ENCODE measurements at regions not wholly inside any gene's neighbourhood (a gene's known extent, or its start where the extent isn't known, plus 50 kb on each side); places are given as distances from the start of the nearest gene placed in this dataset.

DNA sequence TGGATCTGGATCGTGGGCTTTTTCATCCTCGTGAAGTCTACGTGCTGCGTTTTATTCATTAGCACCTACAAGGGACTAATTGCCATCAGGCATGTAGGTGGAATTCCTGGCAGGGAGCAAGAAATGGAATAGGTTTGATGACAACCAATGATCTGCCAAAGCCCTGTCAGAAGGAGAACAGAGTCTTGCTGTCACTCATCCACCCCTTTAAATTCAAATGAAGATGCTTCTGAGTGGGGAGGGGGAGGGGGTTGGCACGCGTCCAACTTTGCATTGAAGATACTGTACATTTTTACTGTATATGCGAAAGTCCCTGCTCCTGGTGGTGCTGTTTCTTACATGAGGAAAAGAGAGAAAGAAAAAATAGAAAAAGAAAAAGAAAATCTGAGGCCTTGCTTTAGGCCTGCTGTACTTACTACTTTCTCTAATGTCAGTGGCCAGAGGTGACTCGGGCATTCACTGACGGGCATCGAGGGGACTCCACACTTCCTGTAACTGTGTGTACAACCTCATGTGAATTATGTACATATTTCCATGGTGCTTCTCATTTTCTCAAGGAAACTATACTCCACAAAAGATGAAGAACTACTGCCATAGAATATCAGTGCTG is 569.1 kb downstream of the INHBA start:
- DNase-seq (ENCODE audit: low spot score) = no peak

DNA sequence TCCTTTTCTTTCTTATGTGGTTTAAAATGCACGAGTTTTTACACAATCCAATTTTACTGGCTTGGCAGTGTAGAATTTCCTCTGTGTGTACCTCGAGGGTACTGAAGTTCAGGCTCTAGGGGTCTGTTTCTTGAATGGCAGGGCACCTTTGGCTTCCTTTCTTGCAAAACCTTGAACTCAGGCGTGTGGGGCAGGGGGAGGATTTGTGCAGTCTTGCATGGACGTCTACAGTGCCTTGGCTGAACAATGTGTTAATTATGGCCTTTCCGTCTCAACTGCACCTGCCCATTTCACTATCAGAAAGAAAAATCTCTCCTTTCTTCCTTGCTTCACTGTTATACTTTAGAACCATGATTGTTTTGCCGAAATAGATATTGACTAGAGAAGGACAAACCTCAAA is 570.9 kb downstream of the INHBA start:
- DNase-seq (ENCODE audit: low spot score) = no peak

DNA sequence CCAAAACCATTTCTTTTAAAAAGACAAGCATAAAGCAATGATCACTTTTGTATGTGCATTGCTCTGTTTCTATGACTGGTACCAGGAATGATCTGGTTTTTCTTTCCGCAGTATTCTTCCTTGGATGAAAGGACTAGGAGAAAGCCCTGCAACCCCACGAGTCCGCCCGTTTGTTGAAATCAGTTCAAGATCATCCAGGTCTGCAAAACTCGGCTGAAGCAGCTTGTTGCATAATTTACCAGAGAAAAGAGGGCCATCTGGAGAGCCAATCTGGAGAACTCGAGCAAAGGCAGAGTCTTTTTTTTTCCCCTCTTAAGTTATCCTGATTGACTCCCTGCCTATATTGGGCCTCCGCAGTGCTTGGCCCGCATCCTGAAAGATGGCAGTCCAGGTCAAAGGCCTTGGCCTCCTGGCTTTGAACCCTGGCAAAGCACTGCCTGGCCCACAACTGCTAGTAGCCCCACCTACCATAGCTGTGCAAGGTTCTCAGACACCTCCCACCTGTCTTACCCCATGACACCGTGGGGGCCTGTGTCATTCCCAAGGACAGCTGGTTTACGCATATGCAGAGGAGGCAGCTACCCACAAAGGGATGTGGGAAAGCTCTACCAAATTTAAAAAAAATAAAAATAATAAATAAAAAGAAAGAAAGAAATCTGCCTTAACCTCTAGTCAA is 572.2 kb downstream of the INHBA start:
- no peak for DNase-seq (ENCODE audit: low spot score)

DNA sequence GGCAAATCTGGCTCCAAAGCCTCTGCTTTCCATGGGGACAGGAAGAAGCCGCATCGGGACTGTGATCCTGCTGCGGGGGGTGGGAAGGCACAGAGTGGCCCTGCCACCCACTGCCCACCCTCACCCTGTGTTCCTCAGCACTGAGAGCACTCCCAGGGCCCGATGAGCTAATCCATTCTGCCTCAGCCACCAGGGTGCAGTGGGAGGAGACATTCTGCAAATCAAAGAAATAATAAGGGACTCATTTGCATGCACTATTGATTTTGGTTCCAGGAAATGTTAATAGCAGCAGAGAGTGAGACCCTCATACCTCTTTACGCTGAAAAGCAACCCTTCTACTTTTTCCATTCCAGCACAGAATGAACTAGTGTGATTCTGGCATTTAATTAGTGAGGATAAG is 572.8 kb downstream of the INHBA start:
- no peak for DNase-seq (ENCODE audit: low spot score)

DNA sequence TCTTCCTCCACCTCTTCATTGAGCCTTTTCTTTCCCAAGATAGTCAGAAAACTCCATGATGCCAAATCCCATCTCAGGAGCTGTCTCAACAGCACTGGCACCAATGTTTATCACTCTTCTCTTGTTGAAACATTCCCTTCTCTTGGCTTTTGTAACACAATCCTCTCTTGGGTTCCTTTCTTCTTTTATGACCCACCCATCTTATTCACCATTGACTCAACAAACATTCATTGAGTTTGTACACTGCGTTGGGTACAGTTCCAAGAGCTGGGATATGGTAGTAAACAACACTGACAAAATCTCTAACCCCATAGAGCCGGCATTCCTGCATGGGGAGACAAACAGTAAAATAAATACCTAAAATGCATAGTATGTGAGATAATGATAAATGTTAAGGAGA is 577.5 kb downstream of the INHBA start:
- DNase-seq (ENCODE audit: low spot score) = no peak

DNA sequence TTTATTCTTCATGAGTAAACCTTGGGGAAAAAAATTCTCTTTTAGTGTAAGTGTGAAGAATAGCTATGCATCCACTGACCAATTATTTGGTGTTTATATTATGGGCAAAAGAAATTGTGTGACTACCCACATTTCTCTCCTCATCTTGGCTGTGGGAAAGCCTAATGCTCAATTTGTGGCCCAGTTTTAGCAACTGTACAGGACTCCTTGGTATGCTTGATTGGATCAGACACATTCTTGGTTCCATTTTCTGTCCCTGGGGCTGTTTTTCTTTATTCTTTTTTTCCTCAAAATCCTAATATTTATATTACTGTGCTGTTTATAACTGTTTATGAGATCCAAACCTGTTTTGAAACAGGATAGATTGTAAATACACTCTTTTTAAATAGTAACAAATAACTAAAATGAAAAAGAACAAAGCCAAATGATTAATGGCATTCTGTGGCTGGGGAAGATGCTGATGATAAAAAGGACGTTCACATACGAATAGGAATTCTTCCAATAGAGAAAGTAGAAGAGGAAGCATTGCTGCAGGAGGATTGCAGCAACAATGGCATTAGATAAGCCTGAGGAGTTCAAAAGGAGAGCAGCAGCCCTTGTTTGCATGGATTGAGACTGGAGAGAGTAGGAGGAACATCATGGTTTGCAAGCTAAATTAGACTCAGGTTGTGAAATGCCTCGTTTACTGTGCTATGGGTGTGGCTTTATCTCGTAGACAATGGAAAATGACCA is 580.5 kb downstream of the INHBA start:
- no peak for DNase-seq (ENCODE audit: low spot score)

DNA sequence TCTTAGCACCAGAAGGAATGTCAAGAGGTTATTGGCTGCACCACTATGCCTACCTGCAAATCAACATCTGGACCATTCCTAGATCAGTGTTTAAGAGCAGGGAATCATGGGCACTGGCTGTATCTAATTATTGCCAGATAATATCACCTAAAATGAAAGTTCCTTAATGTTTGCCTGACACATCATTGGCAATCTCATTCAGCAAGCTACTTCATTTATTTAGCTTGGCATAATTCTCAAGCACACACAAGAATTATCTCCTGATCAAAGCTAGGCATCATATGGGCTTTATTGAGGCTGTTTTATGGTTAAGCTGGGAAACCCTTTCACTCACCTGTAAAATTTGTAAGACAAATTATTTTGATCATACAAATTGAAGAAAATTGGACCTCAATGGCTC is 581.7 kb downstream of the INHBA start:
- no peak for DNase-seq (ENCODE audit: low spot score)

DNA sequence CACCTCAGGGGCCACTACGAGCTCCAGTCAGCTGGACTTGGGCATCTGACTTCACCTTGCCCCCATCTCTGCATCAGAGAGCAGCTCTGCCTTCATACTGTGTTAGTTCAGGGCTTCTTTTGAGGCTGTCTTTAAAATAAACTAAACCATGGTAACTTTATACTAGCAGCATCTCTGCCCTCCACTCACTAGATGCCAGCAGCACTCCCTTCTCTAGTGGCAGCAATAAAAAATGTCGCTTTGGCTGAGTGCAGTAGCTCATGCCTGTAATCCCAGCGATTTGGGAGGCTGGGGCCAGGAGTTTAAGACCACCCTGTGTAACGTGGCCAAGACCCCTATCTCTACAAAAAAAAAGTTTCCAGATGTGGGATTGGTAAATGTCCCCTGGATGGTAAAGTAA is 584.4 kb downstream of the INHBA start:
- DNase-seq (ENCODE audit: low spot score) = no peak

DNA sequence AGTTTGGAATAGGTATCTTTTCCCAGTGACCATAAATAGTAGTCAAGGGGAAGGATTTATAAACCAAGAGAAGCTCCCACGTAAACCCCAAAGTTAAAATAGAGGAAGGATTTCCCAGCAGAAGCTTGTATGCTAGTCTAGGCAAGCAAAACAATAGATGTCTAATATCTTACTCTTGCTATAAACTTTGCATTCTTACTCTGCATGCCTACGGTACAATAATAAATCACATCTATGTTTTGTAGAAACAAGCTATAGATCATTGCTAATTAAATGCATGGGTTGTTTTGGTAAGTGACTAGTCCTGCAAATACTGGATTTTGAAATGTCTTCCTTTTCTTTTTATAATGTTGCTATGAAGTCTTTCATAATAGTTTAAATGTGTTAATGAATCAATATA is 585.5 kb downstream of the INHBA start:
- DNase-seq (ENCODE audit: low spot score) = no peak

DNA sequence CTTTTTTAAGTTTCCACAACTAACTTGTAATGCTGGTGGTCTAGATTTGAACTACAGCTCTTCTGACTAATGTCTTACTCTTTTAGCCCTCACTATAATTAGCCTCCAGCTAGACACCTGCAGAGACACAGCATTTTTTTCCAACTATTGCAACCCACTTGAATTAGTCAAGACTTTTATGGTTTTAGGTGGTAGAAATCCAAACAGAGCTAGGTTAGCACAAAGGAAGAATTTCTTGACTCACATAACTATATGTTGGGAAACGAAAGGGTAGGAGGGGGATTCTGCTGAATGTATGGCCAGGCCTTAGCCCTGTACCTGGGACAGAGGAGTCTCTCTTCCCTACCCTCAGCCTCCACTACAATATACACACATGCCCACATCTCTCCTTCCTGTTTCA is 586.1 kb downstream of the INHBA start:
- no peak for DNase-seq (ENCODE audit: low spot score)

DNA sequence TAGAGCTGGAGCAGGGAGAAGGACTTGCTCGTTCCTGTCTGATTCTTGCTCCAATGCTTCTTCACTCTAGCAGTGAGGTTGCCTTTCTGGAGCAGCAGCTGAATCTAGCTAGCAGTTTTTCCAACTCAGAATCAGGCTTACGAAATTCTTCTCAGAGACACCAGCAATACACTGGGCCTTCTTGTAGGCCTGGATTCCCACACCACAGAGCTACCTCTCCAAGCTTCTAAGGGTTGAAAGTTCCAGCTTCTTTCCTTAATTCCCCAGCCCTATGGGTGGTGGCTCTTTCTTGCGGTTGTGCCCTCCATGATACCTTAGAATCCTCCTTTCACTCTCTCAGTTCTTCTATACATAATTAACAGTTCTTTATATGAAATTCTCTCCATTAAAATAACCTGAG is 586.6 kb downstream of the INHBA start:
- no peak for DNase-seq (ENCODE audit: low spot score)

DNA sequence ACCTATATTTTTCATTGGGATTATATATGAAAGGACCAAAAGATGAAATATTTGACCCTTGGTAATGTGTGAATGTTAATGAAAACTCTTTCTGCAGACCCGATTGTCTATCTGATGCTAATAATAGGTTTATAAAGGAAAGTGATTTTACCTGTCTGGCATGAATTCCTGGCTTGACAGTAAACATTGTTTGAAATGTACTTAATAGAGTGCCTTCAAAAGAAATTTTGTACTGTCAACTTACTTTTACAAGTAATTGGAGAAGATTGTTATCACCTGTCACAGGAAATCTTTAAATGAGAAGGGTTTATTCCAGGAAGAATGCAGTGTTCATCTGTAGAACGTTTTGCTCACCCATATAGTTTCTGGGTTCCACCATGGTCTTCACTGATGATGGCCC is 588.2 kb downstream of the INHBA start:
- no peak for DNase-seq (ENCODE audit: low spot score)

DNA sequence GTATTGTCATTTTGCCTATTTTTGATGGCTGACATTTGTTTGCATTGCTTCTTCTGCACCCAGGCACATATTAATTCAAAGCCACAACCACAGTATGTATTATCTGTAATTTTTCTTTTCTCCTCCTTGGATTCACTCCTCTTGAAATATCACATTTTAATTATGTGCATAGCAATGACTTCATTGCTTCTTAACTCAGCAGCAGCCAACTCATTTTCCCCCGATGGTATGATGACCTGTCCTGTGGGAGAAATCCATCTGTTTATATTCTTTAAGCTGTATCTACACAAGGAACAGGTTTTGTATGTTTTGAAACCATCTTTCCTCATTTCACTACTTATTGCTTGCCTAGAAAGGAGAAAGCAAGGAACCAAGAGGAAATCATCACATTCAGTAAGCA is 588.8 kb downstream of the INHBA start:
- no peak for DNase-seq (ENCODE audit: low spot score)

DNA sequence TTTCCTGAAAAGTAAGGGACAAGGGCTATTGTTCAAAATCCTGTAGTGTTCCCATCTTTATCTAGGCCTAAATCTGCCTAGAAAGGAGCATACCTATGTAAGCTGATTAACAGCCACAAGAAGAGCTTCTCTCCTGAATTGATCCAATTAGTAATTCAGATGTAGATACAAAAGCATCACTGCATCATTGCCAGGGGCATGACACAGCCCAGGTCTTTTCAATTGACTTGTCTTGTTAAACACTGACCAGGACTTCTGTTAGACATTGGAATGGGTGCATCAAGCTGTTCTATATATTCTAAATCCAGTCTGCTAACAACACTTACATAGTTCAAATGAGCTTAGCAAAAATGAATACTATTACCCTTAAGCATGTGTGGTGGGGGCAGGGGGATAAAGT is 589.2 kb downstream of the INHBA start:
- no peak for DNase-seq (ENCODE audit: low spot score)

DNA sequence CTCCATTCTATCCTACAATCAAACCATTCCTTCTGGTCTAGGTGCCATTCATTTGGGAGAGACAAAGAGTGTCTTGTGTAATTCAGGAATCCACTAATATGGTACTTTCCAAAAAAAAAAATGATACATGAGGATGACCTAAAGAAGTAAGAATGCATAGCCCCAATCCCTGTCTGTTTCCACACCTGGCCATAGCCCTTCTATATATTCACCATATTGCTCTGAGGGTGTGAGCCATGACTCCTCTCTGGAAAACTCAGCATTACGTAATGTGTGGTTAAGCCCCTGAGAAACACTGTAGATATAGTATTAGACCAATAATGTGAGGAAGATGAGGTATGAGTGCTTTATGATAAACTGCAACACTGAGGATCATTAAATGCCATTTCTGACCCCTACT is 592.7 kb downstream of the INHBA start:
- DNase-seq (ENCODE audit: low spot score) = no peak

DNA sequence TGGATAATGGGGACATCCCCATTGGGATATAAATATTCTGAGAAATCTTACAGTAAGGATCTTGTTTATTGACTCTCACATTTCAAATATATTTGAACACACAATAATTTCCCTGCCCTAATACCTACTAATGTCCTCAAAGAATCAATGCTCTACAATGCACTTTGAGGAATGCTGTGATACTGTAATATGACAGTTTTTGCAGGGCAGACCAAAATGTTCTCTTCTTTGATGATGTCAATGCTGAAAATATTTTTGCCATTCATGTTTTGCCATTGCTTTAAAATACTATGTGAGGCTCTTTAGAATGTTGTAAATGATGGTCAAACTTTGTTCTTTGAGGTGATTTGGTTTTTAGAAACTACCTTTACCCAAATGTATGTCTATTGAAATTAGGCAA is 594.1 kb downstream of the INHBA start:
- no peak for DNase-seq (ENCODE audit: low spot score)

DNA sequence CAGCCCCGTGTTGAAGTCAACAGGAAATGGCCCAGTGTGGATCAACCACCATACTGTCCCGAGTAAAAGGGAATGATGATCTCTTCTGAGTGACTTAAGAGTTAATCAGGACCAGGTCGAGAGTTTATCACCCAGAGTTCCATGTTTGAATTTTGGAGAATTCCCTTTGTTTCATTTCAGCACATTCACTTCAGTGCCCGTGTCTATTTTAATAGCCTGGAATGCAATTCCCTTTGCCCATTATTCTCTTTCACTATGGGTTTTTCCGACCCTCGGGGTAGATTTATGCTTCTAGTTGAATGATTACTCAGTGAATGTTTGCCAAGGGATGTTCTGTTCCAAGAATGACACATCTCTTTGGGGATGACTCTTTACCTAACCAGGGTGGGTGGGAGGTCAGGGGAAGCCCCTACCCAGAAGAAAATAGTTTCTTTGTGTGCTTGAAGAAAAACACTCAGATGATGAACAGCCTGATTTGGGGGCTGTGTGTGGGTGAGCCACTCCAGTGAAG is 594.9 kb downstream of the INHBA start:
- DNase-seq (ENCODE audit: low spot score) = no peak

DNA sequence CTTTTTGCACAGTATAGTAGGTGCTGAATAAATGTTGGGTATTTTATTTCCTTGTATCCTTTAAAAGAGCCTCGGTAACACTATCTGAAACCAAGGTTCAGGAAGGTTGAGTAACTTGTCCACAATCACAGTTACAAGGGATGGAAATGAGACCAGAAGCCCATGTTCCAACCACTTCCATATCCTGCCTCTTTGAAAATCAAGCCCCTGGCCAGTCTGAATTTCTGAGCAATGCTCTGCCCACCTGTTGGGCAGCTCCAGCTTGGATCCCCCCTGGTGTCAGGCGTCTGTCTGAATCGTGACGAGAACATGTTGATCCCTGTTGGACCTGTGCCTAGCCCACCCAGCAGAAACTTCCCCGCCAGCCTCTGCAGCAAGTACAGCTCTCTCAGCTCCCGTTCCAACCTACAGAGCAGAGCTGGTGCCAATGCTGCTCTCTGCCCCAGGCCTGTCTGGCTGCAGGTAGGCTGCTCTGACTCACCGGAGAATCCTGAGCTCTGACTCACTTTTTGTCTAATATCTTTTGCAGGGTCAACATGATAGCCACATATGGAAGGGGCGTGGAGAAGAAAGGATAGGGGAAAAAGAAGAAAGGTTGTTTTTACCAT is 595.5 kb downstream of the INHBA start:
- DNase-seq (ENCODE audit: low spot score) = no peak

DNA sequence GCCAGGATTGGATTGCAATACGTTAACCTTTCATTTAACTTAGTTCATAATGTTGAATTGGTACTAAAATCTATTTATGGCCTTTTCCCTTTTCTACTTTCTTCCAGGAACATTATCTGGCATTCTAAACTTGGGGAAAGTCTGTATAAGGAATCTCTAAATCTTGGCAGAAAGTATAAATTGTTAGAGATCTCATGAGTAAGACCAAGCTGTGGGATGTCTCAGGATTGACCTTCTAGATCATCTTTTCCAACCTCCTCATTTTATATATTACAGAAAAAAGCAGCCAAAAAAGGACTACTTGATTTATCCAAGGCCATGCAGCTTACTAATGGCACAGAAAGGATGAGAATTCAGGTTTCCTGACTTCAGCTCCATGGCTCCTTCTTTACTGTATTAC is 598.3 kb downstream of the INHBA start:
- no peak for DNase-seq (ENCODE audit: low spot score)

DNA sequence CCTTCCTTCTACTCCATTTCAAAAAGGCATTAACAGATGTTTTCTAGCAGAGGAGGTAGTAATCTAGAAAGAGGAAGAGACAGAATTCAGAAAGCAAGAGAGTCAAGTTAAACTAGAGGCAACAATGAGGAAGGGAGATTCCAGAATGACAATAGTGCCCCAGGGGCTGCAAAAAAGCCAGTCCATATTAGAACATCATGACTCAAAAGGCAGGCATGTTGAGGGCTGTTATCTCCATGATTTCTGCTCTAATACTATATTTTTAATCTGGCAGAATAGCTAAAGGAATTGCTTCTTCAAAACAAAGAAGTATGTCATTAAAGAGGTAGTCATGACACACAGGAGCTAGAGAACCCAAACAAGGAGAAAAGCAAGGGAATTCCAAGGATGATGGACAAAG is 599.6 kb downstream of the INHBA start:
- no peak for DNase-seq (ENCODE audit: low spot score)

DNA sequence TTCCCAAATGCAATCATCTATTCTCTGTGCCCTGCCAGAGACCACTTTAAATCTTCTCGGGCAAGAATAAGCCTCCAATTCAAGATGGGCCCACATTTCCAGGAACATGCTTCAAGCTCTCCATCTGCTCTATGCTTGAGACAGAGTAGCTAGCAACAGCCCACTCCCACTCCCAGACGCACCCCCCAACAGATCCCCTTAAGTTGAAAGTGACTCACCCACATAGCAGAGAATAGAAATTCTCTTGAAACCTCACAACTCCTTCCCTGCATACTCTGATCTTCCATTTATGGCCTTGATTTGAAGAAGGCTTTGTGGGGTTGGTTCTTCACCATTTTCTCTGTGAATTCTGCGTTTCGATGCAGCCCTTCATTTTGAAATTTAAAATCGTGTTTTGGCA is 604.0 kb downstream of the INHBA start:
- DNase-seq (ENCODE audit: low spot score) = no peak

DNA sequence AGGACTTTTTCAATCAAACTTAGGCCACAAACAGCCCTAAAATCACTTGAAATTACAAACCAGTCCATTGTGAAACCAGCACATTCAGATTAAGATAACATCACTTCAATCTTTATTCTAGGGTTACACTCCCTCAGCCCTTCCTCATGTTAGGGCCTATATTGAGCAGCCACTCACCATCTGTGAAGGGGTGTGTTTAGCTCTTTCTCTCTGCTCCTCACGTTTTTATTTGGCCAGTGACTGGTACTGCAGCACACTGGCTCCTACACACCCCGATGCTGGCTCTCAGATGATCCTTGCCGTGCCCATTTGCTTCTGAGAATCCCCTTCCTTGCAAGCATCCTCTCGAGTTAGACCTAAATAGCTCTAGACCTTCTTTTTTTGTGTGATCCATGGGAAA is 604.5 kb downstream of the INHBA start:
- no peak for DNase-seq (ENCODE audit: low spot score)

DNA sequence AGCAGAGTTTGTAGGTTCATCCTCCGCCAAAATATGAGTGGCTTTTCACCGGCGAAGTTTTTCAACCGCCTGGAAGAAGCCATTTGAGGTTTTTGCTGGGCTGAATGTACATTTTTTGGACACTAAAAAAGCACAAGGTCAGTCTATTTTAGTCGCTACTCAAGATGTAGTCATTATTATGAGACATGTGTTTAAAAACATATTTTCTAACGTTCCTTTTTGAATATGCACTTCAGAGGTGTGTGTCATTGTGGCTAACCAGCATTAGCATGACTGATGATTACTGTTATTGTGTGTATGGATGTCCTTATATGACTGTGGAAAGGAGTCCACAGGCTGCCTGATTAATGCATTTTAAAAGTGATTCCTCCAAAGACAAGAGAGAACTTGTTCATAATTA is 605.4 kb downstream of the INHBA start:
- DNase-seq (ENCODE audit: low spot score) = no peak

All from CD4-positive, alpha-beta T cell treated with Interleukin-15 for 4 hours (primary cell).